ENCODE measurements at regions not wholly inside any gene's neighbourhood (a gene's known extent, or its start where the extent isn't known, plus 50 kb on each side); places are given as distances from the start of the nearest gene placed in this dataset.

GRCh38 chr3:152185891-152186630, 82.7 kb upstream of the MBNL1 start:
- TF ChIP-seq MAX (IDR thresholded peaks at IDR 0.05; ENCODE audit: low read depth) = no peak
- TF ChIP-seq, protein P1, sequence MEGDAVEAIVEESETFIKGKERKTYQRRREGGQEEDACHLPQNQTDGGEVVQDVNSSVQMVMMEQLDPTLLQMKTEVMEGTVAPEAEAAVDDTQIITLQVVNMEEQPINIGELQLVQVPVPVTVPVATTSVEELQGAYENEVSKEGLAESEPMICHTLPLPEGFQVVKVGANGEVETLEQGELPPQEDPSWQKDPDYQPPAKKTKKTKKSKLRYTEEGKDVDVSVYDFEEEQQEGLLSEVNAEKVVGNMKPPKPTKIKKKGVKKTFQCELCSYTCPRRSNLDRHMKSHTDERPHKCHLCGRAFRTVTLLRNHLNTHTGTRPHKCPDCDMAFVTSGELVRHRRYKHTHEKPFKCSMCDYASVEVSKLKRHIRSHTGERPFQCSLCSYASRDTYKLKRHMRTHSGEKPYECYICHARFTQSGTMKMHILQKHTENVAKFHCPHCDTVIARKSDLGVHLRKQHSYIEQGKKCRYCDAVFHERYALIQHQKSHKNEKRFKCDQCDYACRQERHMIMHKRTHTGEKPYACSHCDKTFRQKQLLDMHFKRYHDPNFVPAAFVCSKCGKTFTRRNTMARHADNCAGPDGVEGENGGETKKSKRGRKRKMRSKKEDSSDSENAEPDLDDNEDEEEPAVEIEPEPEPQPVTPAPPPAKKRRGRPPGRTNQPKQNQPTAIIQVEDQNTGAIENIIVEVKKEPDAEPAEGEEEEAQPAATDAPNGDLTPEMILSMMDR (IDR thresholded peaks at IDR 0.05) = no peak
